ENCODE measurements at regions not wholly inside any gene's neighbourhood (a gene's known extent, or its start where the extent isn't known, plus 50 kb on each side); places are given as distances from the start of the nearest gene placed in this dataset.
A peak's percentile ranks its signal among the peaks of the same experiment; 100 is the strongest.

- H3K4me3 ChIP-seq: no peak overlapping the region
- 73 to 80% methylated on average over 8 of the region's 8 CpGs for WGBS, 2 experiments (ENCODE audit: low coverage in 1 of 2, low lambda C conversion rate in 2 of 2, missing lambda C conversion rate in 2 of 2)
- TF ChIP-seq EZH2 (IDR thresholded peaks at IDR 0.05; ENCODE audit: insufficient read depth, poor library complexity, severe bottlenecking) (no peak), EZH2phosphoT487 (IDR thresholded peaks at IDR 0.05; ENCODE audit: insufficient read depth, low read depth) (no peak)
- H3K9me3 ChIP-seq (ENCODE audit: low read depth): no peaks in the 10 kb centered on the region
- H2AFZ ChIP-seq: no peak overlapping the region
- H3K36me3 ChIP-seq (ENCODE audit: low read depth): no peaks in the 10 kb centered on the region
- H4K20me1 ChIP-seq (ENCODE audit: insufficient read depth): no peaks in the 10 kb centered on the region
- H3F3A ChIP-seq (ENCODE audit: insufficient read depth): peaks cover 7% of the 10 kb centered on the region; the same call in 1 of the 2 replicates
- H3K79me2 ChIP-seq (ENCODE audit: insufficient read depth): no peaks in the 10 kb centered on the region
- H3K9ac ChIP-seq: no peak overlapping the region
- no peaks in the 10 kb centered on the region for H3K9me2 ChIP-seq (ENCODE audit: insufficient read depth)
- H3K27ac ChIP-seq: no peak overlapping the region
- DNase-seq: no peak
- H3K4me1 ChIP-seq (ENCODE audit: insufficient read depth): peaks cover 10% of the 10 kb centered on the region
- no peak overlapping the region for H3K4me2 ChIP-seq (ENCODE audit: unreplicated experiment)
- in situ Hi-C loops (cut with MboI): loop anchor here (25.0 kb wide), 1 partner anchor 363 kb away; no protein-coding TSS in a partner anchor
- no peaks in the 10 kb centered on the region; the same call in 1 of the 2 replicates for H3K27me3 ChIP-seq (replicated peaks; ENCODE audit: insufficient read depth)
These were observed 203.2 kb downstream of the CSNK2A3 start for GRCh38 chr11:11149671-11150459.

DNA sequence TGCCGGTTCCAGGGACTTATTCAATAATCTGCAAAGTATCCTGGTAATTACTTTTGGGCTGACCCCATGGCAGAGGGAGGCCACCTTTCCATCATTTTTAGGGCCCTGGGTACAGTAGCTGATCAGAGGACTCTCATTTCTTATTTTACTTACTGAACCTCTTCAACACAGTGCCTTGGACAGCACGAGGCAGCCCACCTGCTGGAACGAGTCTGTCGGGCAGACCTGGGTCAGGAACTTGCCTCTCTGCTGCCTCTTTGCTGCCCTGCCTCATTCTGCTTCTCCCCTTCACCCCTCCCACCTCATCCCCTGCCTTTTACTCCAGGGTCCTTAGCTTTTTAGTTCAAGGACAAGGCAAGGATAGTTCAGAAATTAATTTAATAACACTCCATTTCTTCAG, 204.5 kb downstream of the CSNK2A3 start:
- no peak overlapping the region for H3K9ac ChIP-seq
- no peaks in the 10 kb centered on the region for H3K9me2 ChIP-seq (ENCODE audit: insufficient read depth)
- no peaks in the 10 kb centered on the region for H3K79me2 ChIP-seq (ENCODE audit: insufficient read depth)
- no peaks in the 10 kb centered on the region; the same call in 1 of the 2 replicates for H3K27me3 ChIP-seq (replicated peaks; ENCODE audit: insufficient read depth)
- H3K27ac ChIP-seq: 0 out of 2 replicates have a peak overlapping the region, but pooled peaks have one; percentile 17
- WGBS, 2 experiments (ENCODE audit: low coverage in 1 of 2, low lambda C conversion rate in 2 of 2, missing lambda C conversion rate in 2 of 2): 50 to 51% methylated on average over 4 of the region's 4 CpGs
- peaks cover 7% of the 10 kb centered on the region; the same call in 1 of the 2 replicates for H3F3A ChIP-seq (ENCODE audit: insufficient read depth)
- no peak for TF ChIP-seq EZH2phosphoT487 (IDR thresholded peaks at IDR 0.05; ENCODE audit: insufficient read depth, low read depth)
- TF ChIP-seq EZH2 (IDR thresholded peaks at IDR 0.05; ENCODE audit: insufficient read depth, poor library complexity, severe bottlenecking): no peak
- H3K36me3 ChIP-seq (ENCODE audit: low read depth): no peaks in the 10 kb centered on the region
- in situ Hi-C loops (cut with MboI): no loop called here
- H3K4me3 ChIP-seq: no peak overlapping the region
- H4K20me1 ChIP-seq (ENCODE audit: insufficient read depth): no peaks in the 10 kb centered on the region
- no peak for DNase-seq
- peak overlapping the region; percentile 67 for H3K4me2 ChIP-seq (ENCODE audit: unreplicated experiment)
- no peaks in the 10 kb centered on the region for H3K9me3 ChIP-seq (ENCODE audit: low read depth)
- H3K4me1 ChIP-seq (ENCODE audit: insufficient read depth): peaks cover 10% of the 10 kb centered on the region
- peak overlapping the region; percentile 13; the same call in 1 of the 2 replicates for H2AFZ ChIP-seq

DNA sequence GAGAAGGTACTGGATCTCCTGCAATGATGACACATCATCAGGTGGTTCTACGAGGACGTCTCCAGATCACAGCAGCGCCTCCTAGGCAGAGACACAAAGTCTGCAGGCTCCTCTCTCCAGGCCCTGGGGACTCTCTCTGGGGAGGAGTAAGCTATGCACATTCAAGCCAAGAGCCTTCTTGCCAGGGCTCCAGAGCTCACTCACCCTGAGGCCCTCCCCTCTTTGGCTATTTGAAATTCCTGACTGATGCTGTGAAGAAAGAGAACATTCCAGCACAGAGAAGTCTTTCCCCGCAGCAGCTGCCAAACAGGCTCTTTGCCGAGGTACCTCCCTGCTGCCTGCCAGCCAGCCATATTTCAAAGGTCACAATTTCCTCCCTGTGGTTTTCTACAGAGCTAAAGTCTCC, 204.9 kb downstream of the CSNK2A3 start:
- Histone ChIP-seq H3K36me3 (ENCODE audit: low read depth) (no peaks in the 10 kb centered on the region), H3F3A (ENCODE audit: insufficient read depth) (peaks cover 7% of the 10 kb centered on the region; the same call in 1 of the 2 replicates), H3K9me2 (ENCODE audit: insufficient read depth) (no peaks in the 10 kb centered on the region), H3K9me3 (ENCODE audit: low read depth) (no peaks in the 10 kb centered on the region), H3K4me1 (ENCODE audit: insufficient read depth) (peaks cover 10% of the 10 kb centered on the region), H3K27ac (peak overlapping the region; percentile 57), H3K4me3 (no peak overlapping the region), H3K79me2 (ENCODE audit: insufficient read depth) (no peaks in the 10 kb centered on the region), H3K9ac (no peak overlapping the region), H3K27me3 (replicated peaks; ENCODE audit: insufficient read depth) (no peaks in the 10 kb centered on the region), H3K4me2 (ENCODE audit: unreplicated experiment) (peak overlapping the region; percentile 67), H2AFZ (peak overlapping the region; percentile 13; the same call in 1 of the 2 replicates), H4K20me1 (ENCODE audit: insufficient read depth) (no peaks in the 10 kb centered on the region)
- no peak for TF ChIP-seq EZH2 (IDR thresholded peaks at IDR 0.05; ENCODE audit: insufficient read depth, poor library complexity, severe bottlenecking)
- no peak for TF ChIP-seq EZH2phosphoT487 (IDR thresholded peaks at IDR 0.05; ENCODE audit: insufficient read depth, low read depth)
- DNase-seq: peak; percentile 98
- 4 to 5% methylated on average over 5 of the region's 5 CpGs for WGBS, 2 experiments (ENCODE audit: low coverage in 1 of 2, low lambda C conversion rate in 2 of 2, missing lambda C conversion rate in 2 of 2)
- in situ Hi-C loops (cut with MboI): no loop called here

- 28 to 31% methylated on average over 5 of the region's 5 CpGs for WGBS, 2 experiments (ENCODE audit: low coverage in 1 of 2, low lambda C conversion rate in 2 of 2, missing lambda C conversion rate in 2 of 2)
These were observed 206.2 kb downstream of the CSNK2A3 start for GRCh38 chr11:11146830-11147229.

More at GRCh38 chr11:11146830-11147229, 206.2 kb downstream of the CSNK2A3 start:
- H3K4me3 ChIP-seq: no peak overlapping the region
- H3K27me3 ChIP-seq (replicated peaks; ENCODE audit: insufficient read depth): no peaks in the 10 kb centered on the region
- no peak overlapping the region for H3K27ac ChIP-seq
- no peak for TF ChIP-seq EZH2 (IDR thresholded peaks at IDR 0.05; ENCODE audit: insufficient read depth, poor library complexity, severe bottlenecking)
- TF ChIP-seq EZH2phosphoT487 (IDR thresholded peaks at IDR 0.05; ENCODE audit: insufficient read depth, low read depth): no peak
- no peaks in the 10 kb centered on the region for H3K79me2 ChIP-seq (ENCODE audit: insufficient read depth)
- no peak overlapping the region for H3K4me2 ChIP-seq (ENCODE audit: unreplicated experiment)
- no peak overlapping the region for H2AFZ ChIP-seq
- H3K9me3 ChIP-seq (ENCODE audit: low read depth): no peaks in the 10 kb centered on the region
- H3K9ac ChIP-seq: no peak overlapping the region
- no peaks in the 10 kb centered on the region for H3K36me3 ChIP-seq (ENCODE audit: low read depth)
- H3K9me2 ChIP-seq (ENCODE audit: insufficient read depth): no peaks in the 10 kb centered on the region
- in situ Hi-C loops (cut with MboI): no loop called here
- peaks cover 10% of the 10 kb centered on the region for H3K4me1 ChIP-seq (ENCODE audit: insufficient read depth)
- no peak for DNase-seq
- no peaks in the 10 kb centered on the region for H4K20me1 ChIP-seq (ENCODE audit: insufficient read depth)
- peaks cover 7% of the 10 kb centered on the region; the same call in 1 of the 2 replicates for H3F3A ChIP-seq (ENCODE audit: insufficient read depth)

All from GM23248 (cell line).